B cell (primary cell): ENCODE measurements at regions not wholly inside any gene's neighbourhood (a gene's known extent, or its start where the extent isn't known, plus 50 kb on each side); places are given as distances from the start of the nearest gene placed in this dataset.

Source experiments
- ATAC-seq: fragments of 200-7000 bp; cut with Tn5 transposase; one replicate; pipeline ENCODE4 v1.10.0; 2021; ENCODE audit warnings: low read depth, mild to moderate bottlenecking, moderate number of reproducible peaks, moderate library complexity
- CTCF ChIA-PET: fragments of 350-600 bp; sonication (Branson Sonifier 250); formaldehyde crosslinking; loops from one replicate; lab custom pipeline; 2021; ENCODE audit warnings: antibody characterized with exemption, inconsistent platforms; lab: Charles Lee
- POLR2A ChIA-PET: fragments of 350-600 bp; sonication (Branson Sonifier 250); formaldehyde crosslinking; loops from one replicate; lab custom pipeline; 2021; ENCODE audit warnings: antibody characterized with exemption; lab: Charles Lee
- DNase-seq: peaks from one replicate; pipeline ENCODE4 v3.0.0; 2013
- H2AFZ ChIP-seq: 2 replicates; pipeline ENCODE4 v1.6.1; 2012; ENCODE audit warnings: mild to moderate bottlenecking, low read depth, low read length; ENCODE audit not compliant: insufficient read depth, poor library complexity, severe bottlenecking
- H3K27ac ChIP-seq, 2 donors: 1 replicate in 1 of 2; 2 replicates in 1 of 2; pipeline ENCODE4 v1.5.1; 2012 to 2013; ENCODE audit warnings: low read length in 2 of 2, mild to moderate bottlenecking in 2 of 2, moderate library complexity in 1 of 2
- H3K27me3 ChIP-seq, 4 experiments: fragments of 200-600 bp in 1 of 4; sonication (generic) in 1 of 4; replicated peaks in 1 of 4; 1 replicate in 2 of 4; 2 replicates in 2 of 4; pipeline versions ENCODE4 v1.6.1 to v1.7.0; 2013 to 2016; ENCODE audit warnings: low read length in 3 of 4, mild to moderate bottlenecking in 2 of 4, mixed read lengths in 1 of 4, moderate library complexity in 1 of 4; ENCODE audit not compliant: insufficient read depth in 4 of 4, control insufficient read depth in 3 of 4; ENCODE audit errors: control extremely low read depth in 1 of 4
- H3K36me3 ChIP-seq, 2 experiments: replicated peaks in 1 of 2; 1 replicate in 1 of 2; 2 replicates in 1 of 2; pipeline versions ENCODE4 v1.6.1 to v1.7.1; 2013; ENCODE audit warnings: low read length in 1 of 2; ENCODE audit not compliant: insufficient read depth in 2 of 2, control insufficient read depth in 1 of 2; ENCODE audit errors: control extremely low read depth in 1 of 2, extremely low read depth in 1 of 2
- H3K4me1 ChIP-seq, 2 donors: fragments of 200-600 bp in 1 of 2; sonication (generic) in 1 of 2; 1 replicate in 1 of 2; 2 replicates in 1 of 2; pipeline versions ENCODE4 v1.5.1 to v1.6.1; 2013 to 2017; ENCODE audit warnings: low read length in 2 of 2; ENCODE audit not compliant: control insufficient read depth in 2 of 2, insufficient read depth in 2 of 2
- H3K4me2 ChIP-seq: replicated peaks from 2 replicates; pipeline ENCODE3; 2012; ENCODE audit warnings: mild to moderate bottlenecking, low read depth, low read length; ENCODE audit not compliant: poor library complexity, severe bottlenecking
- H3K4me3 ChIP-seq, 5 experiments: fragments of 200-600 bp in 1 of 5; sonication (generic) in 1 of 5; 1 replicate in 3 of 5; 2 replicates in 2 of 5; pipeline versions ENCODE4 v1.5.1 to v1.7.0; 2011 to 2016; ENCODE audit warnings: low read length in 4 of 5, mild to moderate bottlenecking in 4 of 5, low read depth in 2 of 5, control low read depth in 1 of 5, moderate library complexity in 1 of 5; ENCODE audit not compliant: insufficient read depth in 1 of 5; ENCODE audit errors: control extremely low read depth in 1 of 5, extremely low read depth in 1 of 5
- H3K79me2 ChIP-seq: fragments of 200-600 bp; sonication (generic); one replicate; pipeline ENCODE4 v1.6.0; 2016; ENCODE audit warnings: low read length; ENCODE audit not compliant: control insufficient read depth, insufficient read depth
- H3K9ac ChIP-seq: fragments of 200-600 bp; sonication (generic); 2 replicates; pipeline ENCODE4 v1.6.1; 2017; ENCODE audit warnings: mild to moderate bottlenecking, low read length, moderate library complexity
- H3K9me3 ChIP-seq, 3 donors: one replicate each; pipeline versions ENCODE4 v1.6.1 to v1.7.1; 2013; ENCODE audit warnings: low read length in 2 of 3; ENCODE audit not compliant: control insufficient read depth in 2 of 3, insufficient read depth in 1 of 3; ENCODE audit errors: control extremely low read depth in 1 of 3
- H4K20me1 ChIP-seq: 2 replicates; pipeline ENCODE4 v1.6.0; 2012; ENCODE audit warnings: mild to moderate bottlenecking, low read length; ENCODE audit not compliant: insufficient read depth, control insufficient read depth, poor library complexity, severe bottlenecking
- H3K27ac Mint-ChIP-seq: one replicate; pipeline ENCODE4 v1.8.0; 2021; ENCODE audit warnings: mixed read lengths
- H3K27me3 Mint-ChIP-seq: one replicate; pipeline ENCODE4 v1.8.0; 2021; ENCODE audit warnings: mixed read lengths
- H3K4me1 Mint-ChIP-seq: one replicate; pipeline ENCODE4 v1.8.0; 2021; ENCODE audit warnings: mixed read lengths
- H3K4me3 Mint-ChIP-seq: one replicate; pipeline ENCODE4 v1.8.0; 2021; ENCODE audit warnings: mixed read lengths
- H3K9me3 Mint-ChIP-seq: one replicate; pipeline ENCODE4 v1.8.0; 2022; ENCODE audit warnings: mixed read lengths; ENCODE audit not compliant: insufficient read depth
- EZH2 ChIP-seq: IDR thresholded peaks from 2 replicates; pipeline ENCODE4 v1.6.1; 2012; ENCODE audit warnings: borderline replicate concordance, low read depth, mild to moderate bottlenecking, moderate library complexity, low read length; ENCODE audit not compliant: insufficient read depth, poor library complexity, severe bottlenecking
- WGBS: methylation state at CpG from one replicate; pipeline ENCODE4 v1.1.5; 2013; ENCODE audit warnings: missing lambda C conversion rate; ENCODE audit not compliant: insufficient coverage; 5-methylcytosine and 5-hydroxymethylcytosine counted together
- intact Hi-C: fragments of 100-400 bp; cut with micrococcal nuclease; formaldehyde crosslinking; loops from one replicate; pipeline ENCODE4 v1.10.0; 2022
- TF ChIP-seq, protein P1 (sequence below): fragments of 200-600 bp; IDR thresholded peaks from one replicate; pipeline ENCODE4 v1.8.0; 2022; ENCODE audit warnings: antibody characterized with exemption, mild to moderate bottlenecking

DNA sequence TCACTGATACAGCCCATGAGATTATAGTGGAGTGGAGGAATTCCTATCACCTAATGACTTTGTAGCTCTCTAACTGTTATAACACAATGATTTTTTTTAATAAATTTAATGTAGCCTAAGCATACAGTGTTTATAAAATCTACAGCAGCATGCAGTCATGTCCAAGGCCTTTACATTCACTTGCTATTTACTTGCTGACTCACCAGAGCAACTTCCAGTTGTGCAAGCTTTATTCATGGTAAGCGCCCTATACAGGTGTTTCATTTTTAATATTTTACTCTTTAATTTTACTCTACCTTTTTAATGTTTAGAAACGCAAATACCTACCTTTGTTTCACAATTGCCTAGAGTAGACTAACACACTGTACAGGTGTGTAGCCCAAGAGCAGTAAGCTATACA, 1652.2 kb downstream of the BRINP3 start:
- H3K4me2 ChIP-seq, result no peak overlapping the region
- ChIA-PET CTCF (no interaction called here), POLR2A (no interaction called here)
- H3K27ac Mint-ChIP-seq, result no peak overlapping the region
- no peak overlapping the region for H3K4me3 ChIP-seq
- no peaks in the 10 kb centered on the region for H3K27me3 ChIP-seq
- no peaks in the 10 kb centered on the region for H3K4me1 Mint-ChIP-seq
- no peak overlapping the region for H3K4me3 Mint-ChIP-seq
- intact Hi-C loops, result no loop called here
- no peak for TF ChIP-seq EZH2
- TF ChIP-seq, protein P1, sequence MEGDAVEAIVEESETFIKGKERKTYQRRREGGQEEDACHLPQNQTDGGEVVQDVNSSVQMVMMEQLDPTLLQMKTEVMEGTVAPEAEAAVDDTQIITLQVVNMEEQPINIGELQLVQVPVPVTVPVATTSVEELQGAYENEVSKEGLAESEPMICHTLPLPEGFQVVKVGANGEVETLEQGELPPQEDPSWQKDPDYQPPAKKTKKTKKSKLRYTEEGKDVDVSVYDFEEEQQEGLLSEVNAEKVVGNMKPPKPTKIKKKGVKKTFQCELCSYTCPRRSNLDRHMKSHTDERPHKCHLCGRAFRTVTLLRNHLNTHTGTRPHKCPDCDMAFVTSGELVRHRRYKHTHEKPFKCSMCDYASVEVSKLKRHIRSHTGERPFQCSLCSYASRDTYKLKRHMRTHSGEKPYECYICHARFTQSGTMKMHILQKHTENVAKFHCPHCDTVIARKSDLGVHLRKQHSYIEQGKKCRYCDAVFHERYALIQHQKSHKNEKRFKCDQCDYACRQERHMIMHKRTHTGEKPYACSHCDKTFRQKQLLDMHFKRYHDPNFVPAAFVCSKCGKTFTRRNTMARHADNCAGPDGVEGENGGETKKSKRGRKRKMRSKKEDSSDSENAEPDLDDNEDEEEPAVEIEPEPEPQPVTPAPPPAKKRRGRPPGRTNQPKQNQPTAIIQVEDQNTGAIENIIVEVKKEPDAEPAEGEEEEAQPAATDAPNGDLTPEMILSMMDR, result no peak
- H2AFZ ChIP-seq, result no peak overlapping the region
- no peaks in the 10 kb centered on the region for H4K20me1 ChIP-seq
- H3K27ac ChIP-seq, result no peak overlapping the region
- no peaks in the 10 kb centered on the region for H3K79me2 ChIP-seq
- no peak overlapping the region for H3K9ac ChIP-seq
- no peaks in the 10 kb centered on the region for H3K9me3 ChIP-seq
- H3K36me3 ChIP-seq, result no peaks in the 10 kb centered on the region
- H3K27me3 Mint-ChIP-seq, result no peaks in the 10 kb centered on the region
- no peaks in the 10 kb centered on the region for H3K9me3 Mint-ChIP-seq
- DNase-seq (no peak), ATAC-seq (no peak)
- H3K4me1 ChIP-seq, result no peaks in the 10 kb centered on the region
- WGBS, result no CpG with 5 or more reads among the region's 2 CpGs

DNA sequence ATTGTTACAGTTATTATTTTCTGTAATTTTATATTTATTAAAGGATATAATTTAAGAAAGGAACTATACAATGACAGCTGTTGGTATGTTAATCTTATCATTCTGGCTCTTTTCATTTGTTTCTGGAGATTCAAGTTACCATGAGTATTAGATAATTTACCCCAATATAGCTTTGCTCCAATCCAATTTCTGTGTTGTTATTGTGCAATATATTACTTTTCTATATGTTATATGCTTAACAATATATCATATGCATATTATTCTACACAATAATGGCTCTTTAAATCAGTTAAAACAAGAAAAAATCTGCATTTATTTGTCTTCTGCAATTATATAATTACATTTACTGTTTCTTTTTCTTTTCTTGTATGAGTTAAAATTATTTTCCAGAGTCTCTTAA, 1650.9 kb downstream of the BRINP3 start:
- no peak for DNase-seq
- POLR2A ChIA-PET, result no interaction called here
- no peaks in the 10 kb centered on the region for H4K20me1 ChIP-seq
- no peak overlapping the region for H3K4me3 Mint-ChIP-seq
- TF ChIP-seq, protein P1, result no peak
- TF ChIP-seq EZH2, result no peak
- intact Hi-C loops, result no loop called here
- H3K9me3 ChIP-seq, result no peaks in the 10 kb centered on the region
- no peaks in the 10 kb centered on the region for H3K27me3 Mint-ChIP-seq
- H3K4me2 ChIP-seq, result no peak overlapping the region
- H2AFZ ChIP-seq, result no peak overlapping the region
- no peaks in the 10 kb centered on the region for H3K36me3 ChIP-seq
- no peak overlapping the region for H3K27ac Mint-ChIP-seq
- H3K9me3 Mint-ChIP-seq, result no peaks in the 10 kb centered on the region
- H3K4me1 ChIP-seq, result no peaks in the 10 kb centered on the region
- no peaks in the 10 kb centered on the region for H3K79me2 ChIP-seq
- no peaks in the 10 kb centered on the region for H3K27me3 ChIP-seq
- H3K4me1 Mint-ChIP-seq, result no peaks in the 10 kb centered on the region
- CTCF ChIA-PET, result no interaction called here
- H3K27ac ChIP-seq, result no peak overlapping the region
- no peak overlapping the region for H3K9ac ChIP-seq
- no peak for ATAC-seq
- no peak overlapping the region for H3K4me3 ChIP-seq
